IPS-18a (cell line): ENCODE measurements at regions not wholly inside any gene's neighbourhood (a gene's known extent, or its start where the extent isn't known, plus 50 kb on each side); places are given as distances from the start of the nearest gene placed in this dataset.

Experiments
- H3K27ac ChIP-seq: one replicate; pipeline ENCODE4 v1.5.1; 2013; ENCODE audit warnings: low read length
- H3K27me3 ChIP-seq: one replicate; pipeline ENCODE4 v1.6.1; 2013; ENCODE audit warnings: mild to moderate bottlenecking, low read length; ENCODE audit not compliant: control insufficient read depth, insufficient read depth
- H3K36me3 ChIP-seq: one replicate; pipeline ENCODE4 v1.6.1; 2013; ENCODE audit warnings: low read depth, low read length; ENCODE audit not compliant: control insufficient read depth
- H3K4me1 ChIP-seq: one replicate; pipeline ENCODE4 v1.6.1; 2013; ENCODE audit warnings: low read depth, low read length; ENCODE audit not compliant: control insufficient read depth
- H3K4me3 ChIP-seq: one replicate; pipeline ENCODE4 v1.5.1; 2013; ENCODE audit warnings: low read length
- H3K9ac ChIP-seq: one replicate; pipeline ENCODE4 v1.6.1; 2013; ENCODE audit warnings: mild to moderate bottlenecking, low read length, moderate library complexity
- H3K9me3 ChIP-seq: one replicate; pipeline ENCODE4 v1.6.1; 2013; ENCODE audit warnings: low read depth, low read length; ENCODE audit not compliant: control insufficient read depth

GRCh38 chr11:112580864-112581263 lies 320.2 kb upstream of the PLET1 start:
- H3K27me3 ChIP-seq: no peaks in the 10 kb centered on the region
- H3K9me3 ChIP-seq: no peaks in the 10 kb centered on the region
- no peak overlapping the region for H3K27ac ChIP-seq
- no peaks in the 10 kb centered on the region for H3K4me1 ChIP-seq
- H3K9ac ChIP-seq: no peak overlapping the region
- no peak overlapping the region for H3K4me3 ChIP-seq
- H3K36me3 ChIP-seq: no peaks in the 10 kb centered on the region

GRCh38 chr11:112581747-112582146 lies 321.1 kb upstream of the PLET1 start:
- H3K9ac ChIP-seq: no peak overlapping the region
- H3K9me3 ChIP-seq: no peaks in the 10 kb centered on the region
- no peak overlapping the region for H3K27ac ChIP-seq
- H3K36me3 ChIP-seq: no peaks in the 10 kb centered on the region
- no peaks in the 10 kb centered on the region for H3K4me1 ChIP-seq
- H3K27me3 ChIP-seq: no peaks in the 10 kb centered on the region
- no peak overlapping the region for H3K4me3 ChIP-seq

- H3K27ac ChIP-seq: no peak overlapping the region
- H3K27me3 ChIP-seq: no peaks in the 10 kb centered on the region
- H3K36me3 ChIP-seq: no peaks in the 10 kb centered on the region
- H3K9ac ChIP-seq: no peak overlapping the region
- H3K4me3 ChIP-seq: no peak overlapping the region
- no peaks in the 10 kb centered on the region for H3K4me1 ChIP-seq
- H3K9me3 ChIP-seq: no peaks in the 10 kb centered on the region
Measured at GRCh38 chr11:112582366-112582765, 321.7 kb upstream of the PLET1 start.

- Histone ChIP-seq H3K9ac (no peak overlapping the region), H3K36me3 (no peaks in the 10 kb centered on the region), H3K27ac (no peak overlapping the region), H3K27me3 (no peaks in the 10 kb centered on the region), H3K4me1 (peaks cover 2% of the 10 kb centered on the region), H3K4me3 (no peak overlapping the region), H3K9me3 (no peaks in the 10 kb centered on the region)
Measured at GRCh38 chr11:112583261-112583893, 322.7 kb upstream of the PLET1 start.

GRCh38 chr11:112584672-112585071 lies 324.0 kb upstream of the PLET1 start:
- H3K27me3 ChIP-seq: no peaks in the 10 kb centered on the region
- H3K36me3 ChIP-seq: no peaks in the 10 kb centered on the region
- no peak overlapping the region for H3K9ac ChIP-seq
- no peaks in the 10 kb centered on the region for H3K9me3 ChIP-seq
- peaks cover 3% of the 10 kb centered on the region for H3K4me1 ChIP-seq
- no peak overlapping the region for H3K27ac ChIP-seq
- no peak overlapping the region for H3K4me3 ChIP-seq

GRCh38 chr11:112587664-112588063 lies 327.0 kb upstream of the PLET1 start:
- Histone ChIP-seq H3K9me3 (no peaks in the 10 kb centered on the region), H3K4me3 (no peak overlapping the region)

GRCh38 chr11:112588252-112588694 lies 327.6 kb upstream of the PLET1 start:
- Histone ChIP-seq H3K36me3 (no peaks in the 10 kb centered on the region), H3K9me3 (no peaks in the 10 kb centered on the region), H3K27me3 (no peaks in the 10 kb centered on the region), H3K4me1 (peaks cover 3% of the 10 kb centered on the region), H3K27ac (no peak overlapping the region), H3K9ac (no peak overlapping the region), H3K4me3 (no peak overlapping the region)

More at GRCh38 chr11:112587664-112588063, 327.0 kb upstream of the PLET1 start:
- Histone ChIP-seq H3K27me3 (no peaks in the 10 kb centered on the region), H3K4me1 (peaks cover 3% of the 10 kb centered on the region), H3K27ac (no peak overlapping the region), H3K9ac (no peak overlapping the region), H3K36me3 (no peaks in the 10 kb centered on the region)

- no peaks in the 10 kb centered on the region for H3K9me3 ChIP-seq
- H3K27ac ChIP-seq: no peak overlapping the region
- H3K4me1 ChIP-seq: peaks cover 3% of the 10 kb centered on the region
- no peak overlapping the region for H3K4me3 ChIP-seq
- no peak overlapping the region for H3K9ac ChIP-seq
- H3K27me3 ChIP-seq: no peaks in the 10 kb centered on the region
- H3K36me3 ChIP-seq: no peaks in the 10 kb centered on the region
Measured at GRCh38 chr11:112589155-112589554, 328.5 kb upstream of the PLET1 start.

GRCh38 chr11:112590764-112591163 lies 330.1 kb upstream of the PLET1 start:
- Histone ChIP-seq H3K4me3 (no peak overlapping the region), H3K36me3 (no peaks in the 10 kb centered on the region), H3K4me1 (peaks cover 3% of the 10 kb centered on the region), H3K9ac (no peak overlapping the region), H3K27ac (no peak overlapping the region), H3K9me3 (no peaks in the 10 kb centered on the region), H3K27me3 (no peaks in the 10 kb centered on the region)

GRCh38 chr11:112593440-112593839 lies 332.8 kb upstream of the PLET1 start:
- no peak overlapping the region for H3K4me3 ChIP-seq
- H3K4me1 ChIP-seq: peaks cover 11% of the 10 kb centered on the region
- no peaks in the 10 kb centered on the region for H3K9me3 ChIP-seq
- H3K9ac ChIP-seq: no peak overlapping the region
- no peaks in the 10 kb centered on the region for H3K36me3 ChIP-seq
- H3K27ac ChIP-seq: no peak overlapping the region
- no peaks in the 10 kb centered on the region for H3K27me3 ChIP-seq

- Histone ChIP-seq H3K9ac (no peak overlapping the region), H3K9me3 (no peaks in the 10 kb centered on the region), H3K4me1 (peaks cover 10% of the 10 kb centered on the region), H3K36me3 (no peaks in the 10 kb centered on the region), H3K27me3 (no peaks in the 10 kb centered on the region), H3K4me3 (no peak overlapping the region), H3K27ac (no peak overlapping the region)
Measured at GRCh38 chr11:112596324-112596723, 335.7 kb upstream of the PLET1 start.

GRCh38 chr11:112597286-112597790 lies 336.7 kb upstream of the PLET1 start:
- H3K27me3 ChIP-seq: no peaks in the 10 kb centered on the region
- no peak overlapping the region for H3K9ac ChIP-seq
- H3K4me1 ChIP-seq: peaks cover 10% of the 10 kb centered on the region
- no peaks in the 10 kb centered on the region for H3K36me3 ChIP-seq
- H3K9me3 ChIP-seq: no peaks in the 10 kb centered on the region
- H3K27ac ChIP-seq: no peak overlapping the region
- H3K4me3 ChIP-seq: no peak overlapping the region
